ENCODE measurements at regions not wholly inside any gene's neighbourhood (a gene's known extent, or its start where the extent isn't known, plus 50 kb on each side); places are given as distances from the start of the nearest gene placed in this dataset.

- TF ChIP-seq SUZ12 (IDR thresholded peaks at IDR 0.05; ENCODE audit: unreplicated experiment) = no peak
- no peak for TF ChIP-seq EGR1 (IDR thresholded peaks at IDR 0.05; ENCODE audit: borderline replicate concordance in 1 of 2, low read depth in 2 of 2, low read length in 2 of 2)
- TF ChIP-seq, protein P1, sequence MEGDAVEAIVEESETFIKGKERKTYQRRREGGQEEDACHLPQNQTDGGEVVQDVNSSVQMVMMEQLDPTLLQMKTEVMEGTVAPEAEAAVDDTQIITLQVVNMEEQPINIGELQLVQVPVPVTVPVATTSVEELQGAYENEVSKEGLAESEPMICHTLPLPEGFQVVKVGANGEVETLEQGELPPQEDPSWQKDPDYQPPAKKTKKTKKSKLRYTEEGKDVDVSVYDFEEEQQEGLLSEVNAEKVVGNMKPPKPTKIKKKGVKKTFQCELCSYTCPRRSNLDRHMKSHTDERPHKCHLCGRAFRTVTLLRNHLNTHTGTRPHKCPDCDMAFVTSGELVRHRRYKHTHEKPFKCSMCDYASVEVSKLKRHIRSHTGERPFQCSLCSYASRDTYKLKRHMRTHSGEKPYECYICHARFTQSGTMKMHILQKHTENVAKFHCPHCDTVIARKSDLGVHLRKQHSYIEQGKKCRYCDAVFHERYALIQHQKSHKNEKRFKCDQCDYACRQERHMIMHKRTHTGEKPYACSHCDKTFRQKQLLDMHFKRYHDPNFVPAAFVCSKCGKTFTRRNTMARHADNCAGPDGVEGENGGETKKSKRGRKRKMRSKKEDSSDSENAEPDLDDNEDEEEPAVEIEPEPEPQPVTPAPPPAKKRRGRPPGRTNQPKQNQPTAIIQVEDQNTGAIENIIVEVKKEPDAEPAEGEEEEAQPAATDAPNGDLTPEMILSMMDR (IDR thresholded peaks at IDR 0.05 in 2 of 3, conservative IDR thresholded peaks at IDR 0.05 in 1 of 3; ENCODE audit: control insufficient read depth in 2 of 3, extremely low read depth in 1 of 3, insufficient read depth in 1 of 3, low read depth in 3 of 3, low read length in 3 of 3) = no peak
- TF ChIP-seq POLR2AphosphoS2 (IDR thresholded peaks at IDR 0.05; ENCODE audit: low read depth, low read length) = no peak
- TF ChIP-seq ZNF274 (IDR thresholded peaks at IDR 0.05; ENCODE audit: insufficient read depth, insufficient read length) = no peak
- no peak for TF ChIP-seq MYC (IDR thresholded peaks at IDR 0.05; ENCODE audit: insufficient read depth, insufficient read length, insufficient replicate concordance, low read length, severe bottlenecking)
- TF ChIP-seq CBFB (IDR thresholded peaks at IDR 0.05; ENCODE audit: low read depth) = no peak
- no peak for TF ChIP-seq SREBF1 (IDR thresholded peaks at IDR 0.05; ENCODE audit: low read length)
- no peak for TF ChIP-seq MEF2A (IDR thresholded peaks at IDR 0.05; ENCODE audit: insufficient read depth, low read depth, low read length)
- TF ChIP-seq CREB1 (IDR thresholded peaks at IDR 0.05; ENCODE audit: low read depth) = no peak
These were observed 362.2 kb downstream of the FGF13 start for GRCh38 chrX:138349351-138349750.

Measured in GM12878 (cell line).